Esophagus squamous epithelium (tissue), 5 donors: ENCODE measurements at regions not wholly inside any gene's neighbourhood (a gene's known extent, or its start where the extent isn't known, plus 50 kb on each side); places are given as distances from the start of the nearest gene placed in this dataset.

ENCODE experiments used
- DNase-seq: peaks from one replicate; lab custom pipeline; 2025; lab: John Stamatoyannopoulos, UW
- H3K27ac ChIP-seq, 4 donors: fragments of 200-600 bp; sonication (generic); one replicate each; pipeline ENCODE4 v1.5.1; 2016 to 2019; ENCODE audit warnings: mild to moderate bottlenecking in 1 of 4
- H3K27me3 ChIP-seq, 4 donors: fragments of 200-600 bp; sonication (generic); 1 replicate in 3 of 4; 2 replicates in 1 of 4; pipeline versions ENCODE4 v1.5.1 to v1.6.0; 2017 to 2021; ENCODE audit warnings: antibody characterized with exemption in 1 of 4
- H3K36me3 ChIP-seq, 3 donors: fragments of 200-600 bp; sonication (generic); one replicate each; pipeline ENCODE4 v1.5.1; 2016 to 2019
- H3K4me1 ChIP-seq, 3 donors: fragments of 200-600 bp; sonication (generic); one replicate each; pipeline ENCODE4 v1.5.1; 2017 to 2019
- H3K4me3 ChIP-seq, 4 donors: fragments of 200-600 bp; sonication (generic); 1 replicate in 3 of 4; 2 replicates in 1 of 4; pipeline ENCODE4 v1.5.1; 2016 to 2019; ENCODE audit warnings: mild to moderate bottlenecking in 2 of 4, moderate library complexity in 1 of 4
- H3K9me3 ChIP-seq, 3 donors: fragments of 200-600 bp; sonication (generic); one replicate each; pipeline ENCODE4 v1.5.1; 2016 to 2019
- POLR2A ChIP-seq, 4 donors: fragments of 450-650 bp; IDR thresholded peaks; one replicate each; pipeline ENCODE4 v1.6.1; 2017; ENCODE audit warnings: antibody characterized with exemption in 4 of 4, mild to moderate bottlenecking in 4 of 4, moderate library complexity in 3 of 4
- WGBS, 2 donors: methylation state at CpG; one replicate each; pipeline ENCODE4 v1.1.5; 2018; 5-methylcytosine and 5-hydroxymethylcytosine counted together
- intact Hi-C: fragments of 100-400 bp; cut with DNase I; formaldehyde crosslinking; loops from one replicate; pipeline ENCODE4 v1.15.0; 2022
- TF ChIP-seq, protein P1 (sequence below), 6 experiments: fragments of 450-650 bp in 4 of 6; fragments of 200-600 bp in 2 of 6; sonication (generic) in 2 of 6; IDR thresholded peaks; one replicate each; pipeline ENCODE4 v1.5.1; 2016 to 2019; ENCODE audit warnings: antibody characterized with exemption in 6 of 6, mild to moderate bottlenecking in 4 of 6, moderate library complexity in 4 of 6
- donor health status: DM: yes; HTN: yes; CAD: no.

DNA sequence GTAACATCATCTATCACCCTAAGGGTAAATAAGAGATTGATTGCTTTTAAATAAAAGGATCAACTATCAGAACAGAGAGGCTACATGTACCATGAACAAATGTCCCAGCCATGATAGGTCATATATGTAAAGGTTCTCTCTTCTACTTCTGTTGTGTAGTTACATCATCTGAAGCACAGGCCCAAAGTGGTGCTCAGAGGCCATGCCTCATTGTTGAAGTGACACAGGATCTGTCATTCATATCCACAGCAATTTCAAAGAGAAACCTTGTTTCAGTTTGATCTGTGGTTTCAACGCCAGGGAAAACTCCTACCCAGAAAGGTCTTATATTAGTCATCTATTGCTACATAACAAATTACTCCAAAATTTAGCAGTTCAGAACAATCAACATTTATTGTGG is 269.2 kb upstream of the MAOA start:
- Histone ChIP-seq H3K4me1 (no peaks in the 10 kb centered on the region), H3K4me3 (no peak overlapping the region), H3K9me3 (no peaks in the 10 kb centered on the region), H3K27ac (no peak overlapping the region), H3K36me3 (no peaks in the 10 kb centered on the region), H3K27me3 (no peaks in the 10 kb centered on the region)
- TF ChIP-seq POLR2A (IDR thresholded peaks at IDR 0.05), result no peak
- DNase-seq, result no peak
- intact Hi-C loops, result no loop called here
- 17 to 56% methylated on average over 1 of the region's 1 CpG for WGBS, 2 donors

DNA sequence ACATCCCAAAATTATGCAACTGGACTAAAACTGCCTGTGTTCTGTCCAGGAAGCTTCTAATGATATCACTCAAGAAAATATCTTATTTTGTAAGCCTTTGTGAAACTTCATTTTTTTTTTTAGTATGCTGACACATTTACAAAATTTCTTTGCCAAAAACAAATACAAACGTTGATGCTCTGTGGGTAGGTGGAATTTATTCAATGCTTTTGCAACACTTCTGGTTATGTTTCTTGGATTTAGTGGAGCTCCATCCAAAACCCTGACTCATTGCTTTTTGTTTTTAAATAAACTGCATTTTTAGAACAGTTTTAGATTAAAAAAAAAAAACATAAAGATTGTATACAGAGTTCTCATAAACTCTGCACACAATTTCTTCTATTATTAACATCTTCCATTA is 250.9 kb upstream of the MAOA start:
- WGBS, 2 donors, result 30 to 44% methylated on average over 1 of the region's 1 CpG
- intact Hi-C loops, result no loop called here
- TF ChIP-seq, protein P1, sequence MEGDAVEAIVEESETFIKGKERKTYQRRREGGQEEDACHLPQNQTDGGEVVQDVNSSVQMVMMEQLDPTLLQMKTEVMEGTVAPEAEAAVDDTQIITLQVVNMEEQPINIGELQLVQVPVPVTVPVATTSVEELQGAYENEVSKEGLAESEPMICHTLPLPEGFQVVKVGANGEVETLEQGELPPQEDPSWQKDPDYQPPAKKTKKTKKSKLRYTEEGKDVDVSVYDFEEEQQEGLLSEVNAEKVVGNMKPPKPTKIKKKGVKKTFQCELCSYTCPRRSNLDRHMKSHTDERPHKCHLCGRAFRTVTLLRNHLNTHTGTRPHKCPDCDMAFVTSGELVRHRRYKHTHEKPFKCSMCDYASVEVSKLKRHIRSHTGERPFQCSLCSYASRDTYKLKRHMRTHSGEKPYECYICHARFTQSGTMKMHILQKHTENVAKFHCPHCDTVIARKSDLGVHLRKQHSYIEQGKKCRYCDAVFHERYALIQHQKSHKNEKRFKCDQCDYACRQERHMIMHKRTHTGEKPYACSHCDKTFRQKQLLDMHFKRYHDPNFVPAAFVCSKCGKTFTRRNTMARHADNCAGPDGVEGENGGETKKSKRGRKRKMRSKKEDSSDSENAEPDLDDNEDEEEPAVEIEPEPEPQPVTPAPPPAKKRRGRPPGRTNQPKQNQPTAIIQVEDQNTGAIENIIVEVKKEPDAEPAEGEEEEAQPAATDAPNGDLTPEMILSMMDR (IDR thresholded peaks at IDR 0.05), result no peak
- no peak for TF ChIP-seq POLR2A (IDR thresholded peaks at IDR 0.05)
- Histone ChIP-seq H3K9me3 (no peaks in the 10 kb centered on the region), H3K27me3 (no peaks in the 10 kb centered on the region), H3K4me1 (no peaks in the 10 kb centered on the region), H3K27ac (no peak overlapping the region), H3K4me3 (no peak overlapping the region), H3K36me3 (no peaks in the 10 kb centered on the region)
- DNase-seq, result no peak

DNA sequence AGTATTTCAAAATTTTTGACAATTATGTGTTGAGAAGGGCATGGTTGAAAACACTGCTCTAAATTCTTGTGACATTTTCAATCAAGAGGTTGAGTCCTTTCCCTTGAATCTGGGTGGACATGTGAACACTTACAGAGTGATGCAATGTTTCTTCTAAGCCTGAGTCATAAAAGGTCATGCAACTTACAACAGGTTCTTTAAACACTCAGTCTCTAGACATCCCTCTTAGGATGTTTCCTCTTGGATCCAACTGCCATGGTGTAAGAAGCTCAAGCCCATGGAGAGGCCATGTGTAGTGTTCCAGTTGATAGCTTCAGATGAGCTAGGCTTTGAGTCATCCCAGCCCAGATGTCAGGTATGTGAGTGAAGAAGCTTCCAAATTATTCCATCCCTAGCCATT is 232.2 kb upstream of the MAOA start:
- Histone ChIP-seq H3K4me1 (no peaks in the 10 kb centered on the region), H3K9me3 (no peaks in the 10 kb centered on the region), H3K27me3 (no peaks in the 10 kb centered on the region), H3K27ac (no peak overlapping the region), H3K36me3 (no peaks in the 10 kb centered on the region), H3K4me3 (no peak overlapping the region)
- DNase-seq, result no peak
- TF ChIP-seq POLR2A (IDR thresholded peaks at IDR 0.05), result no peak
- TF ChIP-seq, protein P1 (IDR thresholded peaks at IDR 0.05), result no peak
- intact Hi-C loops, result no loop called here

DNA sequence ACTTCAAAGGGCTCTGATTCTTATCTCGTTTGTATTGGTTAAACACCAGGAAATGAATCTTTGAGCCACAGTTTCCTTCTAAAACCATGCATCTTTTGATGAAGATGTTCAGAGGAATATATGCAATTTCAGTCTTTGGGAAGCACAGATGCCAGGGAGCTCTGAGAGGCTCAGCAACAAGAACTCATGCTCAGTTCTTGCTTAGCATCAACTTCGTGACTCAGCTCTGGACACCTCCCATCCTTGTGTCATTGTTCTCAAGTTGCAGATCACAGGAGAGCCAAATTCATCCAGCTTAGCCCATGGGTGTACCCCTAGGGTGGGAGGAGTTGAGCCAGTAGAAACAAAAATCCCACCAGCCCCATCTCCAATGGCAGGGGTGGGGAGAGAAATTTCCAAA is 219.6 kb upstream of the MAOA start:
- no peaks in the 10 kb centered on the region for H3K9me3 ChIP-seq
- H3K4me3 ChIP-seq, result no peak overlapping the region
- 39 to 41% methylated on average over 2 of the region's 2 CpGs for WGBS, 2 donors
- no peak for DNase-seq
- no peak overlapping the region for H3K27ac ChIP-seq
- H3K27me3 ChIP-seq, result no peaks in the 10 kb centered on the region
- no peaks in the 10 kb centered on the region for H3K4me1 ChIP-seq
- H3K36me3 ChIP-seq, result no peaks in the 10 kb centered on the region
- no peak for TF ChIP-seq POLR2A (IDR thresholded peaks at IDR 0.05)
- TF ChIP-seq, protein P1 (IDR thresholded peaks at IDR 0.05), result no peak
- intact Hi-C loops, result no loop called here

DNA sequence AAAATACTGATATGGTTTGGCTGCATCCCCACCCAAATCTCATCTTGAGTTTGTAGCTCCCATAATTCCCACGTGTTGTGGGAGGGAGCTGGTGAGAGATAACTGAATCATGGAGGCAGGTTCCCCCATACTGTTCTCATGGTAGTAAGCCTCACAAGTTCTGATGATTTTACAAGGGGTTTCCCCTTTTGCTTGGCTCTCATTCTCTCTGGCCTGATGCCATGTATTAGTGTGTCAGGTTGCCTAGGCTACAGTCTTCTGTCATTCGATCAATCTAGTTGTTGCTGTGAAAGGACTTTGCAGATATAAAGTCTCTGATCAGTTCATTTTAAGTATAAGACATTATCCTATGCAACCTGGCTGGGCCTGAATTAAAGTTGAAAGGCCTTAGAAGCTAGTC is 209.3 kb upstream of the MAOA start:
- Histone ChIP-seq H3K4me1 (no peaks in the 10 kb centered on the region), H3K36me3 (no peaks in the 10 kb centered on the region), H3K9me3 (peaks cover 0 to 9% (median 7%) of the 10 kb centered on the region in 3 donors), H3K4me3 (no peak overlapping the region), H3K27ac (no peak overlapping the region), H3K27me3 (no peaks in the 10 kb centered on the region)
- intact Hi-C loops, result no loop called here
- DNase-seq, result no peak
- TF ChIP-seq, protein P1 (IDR thresholded peaks at IDR 0.05), result no peak
- no peak for TF ChIP-seq POLR2A (IDR thresholded peaks at IDR 0.05)
- WGBS, 2 donors, result 20 to 31% methylated on average over 2 of the region's 2 CpGs

DNA sequence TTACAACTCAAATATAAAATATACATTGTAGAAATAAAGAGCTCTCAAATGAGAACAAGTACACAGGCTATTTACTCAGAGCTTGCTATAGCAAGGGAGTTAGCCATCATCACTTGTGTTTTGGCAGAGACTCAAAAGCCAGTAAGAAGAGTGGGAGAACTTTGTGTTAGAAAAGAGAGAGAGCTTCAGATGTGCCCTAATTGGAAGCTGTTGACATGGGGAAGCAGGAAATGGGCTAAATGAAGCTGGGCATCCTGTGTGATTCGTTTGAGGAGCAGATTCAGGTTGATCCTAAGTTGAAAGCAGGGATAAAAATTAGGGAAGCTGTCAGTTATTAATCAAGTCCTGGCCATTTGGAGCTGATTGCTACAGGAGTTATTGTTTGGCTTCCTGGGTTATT is 207.4 kb upstream of the MAOA start:
- intact Hi-C loops, result no loop called here
- TF ChIP-seq, protein P1 (IDR thresholded peaks at IDR 0.05), result no peak
- no peak for TF ChIP-seq POLR2A (IDR thresholded peaks at IDR 0.05)
- no peak for DNase-seq
- peaks cover 0 to 26% (median 23%) of the 10 kb centered on the region in 3 donors for H3K9me3 ChIP-seq
- H3K27ac ChIP-seq, result no peak overlapping the region
- H3K4me3 ChIP-seq, result no peak overlapping the region
- 25 to 39% methylated on average over 1 of the region's 1 CpG for WGBS, 2 donors
- H3K4me1 ChIP-seq, result no peaks in the 10 kb centered on the region
- no peaks in the 10 kb centered on the region for H3K36me3 ChIP-seq
- no peaks in the 10 kb centered on the region for H3K27me3 ChIP-seq
